ENCODE measurements at regions not wholly inside any gene's neighbourhood (a gene's known extent, or its start where the extent isn't known, plus 50 kb on each side); places are given as distances from the start of the nearest gene placed in this dataset.

GRCh38 chr6:155561257-155561965 is 105.8 kb upstream of the NOX3 start:
- Histone ChIP-seq H3K9me2 (ENCODE audit: insufficient read depth, low read length) (no peaks in the 10 kb centered on the region), H3F3A (ENCODE audit: insufficient read depth, low read length, poor library complexity, severe bottlenecking) (no peaks in the 10 kb centered on the region), H3K9me3 (ENCODE audit: low read length) (no peaks in the 10 kb centered on the region), H3K36me3 (ENCODE audit: insufficient read depth, low read length) (no peaks in the 10 kb centered on the region), H3K27ac (ENCODE audit: low read length) (no peak overlapping the region), H3K9ac (ENCODE audit: low read length) (no peak overlapping the region), H2AFZ (ENCODE audit: low read depth, low read length) (no peak overlapping the region), H3K4me2 (ENCODE audit: low read length) (no peak overlapping the region), H3K4me3 (ENCODE audit: low read length) (no peak overlapping the region), H3K27me3 (ENCODE audit: insufficient read depth, low read depth, low read length) (no peaks in the 10 kb centered on the region), H3K79me2 (replicated peaks; ENCODE audit: insufficient read depth, low read length) (no peaks in the 10 kb centered on the region), H4K20me1 (ENCODE audit: insufficient read depth) (no peaks in the 10 kb centered on the region)
- TF ChIP-seq RAD21 (conservative IDR thresholded peaks at IDR 0.05), result no peak
- no peak for TF ChIP-seq EP300 (conservative IDR thresholded peaks at IDR 0.05; ENCODE audit: poor library complexity, severe bottlenecking)

DNA sequence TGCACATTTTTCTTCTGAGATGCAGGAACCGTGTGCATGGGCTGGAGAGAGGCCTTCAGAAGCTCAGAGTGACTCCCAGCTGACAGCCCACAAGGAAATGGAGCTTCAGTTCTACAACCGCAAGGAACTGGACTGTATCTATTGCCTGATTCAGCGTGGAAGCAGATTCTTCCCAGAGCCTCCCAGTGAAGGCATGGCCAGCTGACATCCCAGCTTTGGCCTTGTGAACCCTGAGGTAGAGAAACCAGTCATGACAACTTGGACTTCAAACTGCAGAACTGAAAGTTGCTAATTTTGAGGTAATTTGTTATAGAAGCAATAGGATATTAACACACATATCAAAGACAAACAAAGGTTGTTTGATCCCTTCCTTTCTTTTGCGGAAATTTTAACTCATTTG is 94.3 kb upstream of the NOX3 start:
- Histone ChIP-seq H3K36me3 (ENCODE audit: insufficient read depth, low read length) (no peaks in the 10 kb centered on the region), H3K79me2 (replicated peaks; ENCODE audit: insufficient read depth, low read length) (no peaks in the 10 kb centered on the region), H3K27me3 (ENCODE audit: insufficient read depth, low read depth, low read length) (no peaks in the 10 kb centered on the region), H3K4me2 (ENCODE audit: low read length) (no peak overlapping the region), H3K27ac (ENCODE audit: low read length) (no peak overlapping the region), H3K9me3 (ENCODE audit: low read length) (no peaks in the 10 kb centered on the region), H2AFZ (ENCODE audit: low read depth, low read length) (no peak overlapping the region), H3K9ac (ENCODE audit: low read length) (no peak overlapping the region), H3K4me3 (ENCODE audit: low read length) (no peak overlapping the region), H3F3A (ENCODE audit: insufficient read depth, low read length, poor library complexity, severe bottlenecking) (no peaks in the 10 kb centered on the region), H3K9me2 (ENCODE audit: insufficient read depth, low read length) (no peaks in the 10 kb centered on the region), H4K20me1 (ENCODE audit: insufficient read depth) (no peaks in the 10 kb centered on the region)
- TF ChIP-seq EZH2 (IDR thresholded peaks at IDR 0.05; ENCODE audit: borderline replicate concordance, insufficient read depth, low read length, poor library complexity, severe bottlenecking) (no peak), RAD21 (conservative IDR thresholded peaks at IDR 0.05) (no peak), SMC3 (conservative IDR thresholded peaks at IDR 0.05; ENCODE audit: poor library complexity) (no peak), TAF1 (IDR thresholded peaks at IDR 0.05; ENCODE audit: low read depth) (no peak), EP300 (conservative IDR thresholded peaks at IDR 0.05; ENCODE audit: poor library complexity, severe bottlenecking) (no peak), MXI1 (conservative IDR thresholded peaks at IDR 0.05; ENCODE audit: poor library complexity, severe bottlenecking) (no peak), POLR2AphosphoS5 (IDR thresholded peaks at IDR 0.05) (no peak)
- TF ChIP-seq, protein P1, sequence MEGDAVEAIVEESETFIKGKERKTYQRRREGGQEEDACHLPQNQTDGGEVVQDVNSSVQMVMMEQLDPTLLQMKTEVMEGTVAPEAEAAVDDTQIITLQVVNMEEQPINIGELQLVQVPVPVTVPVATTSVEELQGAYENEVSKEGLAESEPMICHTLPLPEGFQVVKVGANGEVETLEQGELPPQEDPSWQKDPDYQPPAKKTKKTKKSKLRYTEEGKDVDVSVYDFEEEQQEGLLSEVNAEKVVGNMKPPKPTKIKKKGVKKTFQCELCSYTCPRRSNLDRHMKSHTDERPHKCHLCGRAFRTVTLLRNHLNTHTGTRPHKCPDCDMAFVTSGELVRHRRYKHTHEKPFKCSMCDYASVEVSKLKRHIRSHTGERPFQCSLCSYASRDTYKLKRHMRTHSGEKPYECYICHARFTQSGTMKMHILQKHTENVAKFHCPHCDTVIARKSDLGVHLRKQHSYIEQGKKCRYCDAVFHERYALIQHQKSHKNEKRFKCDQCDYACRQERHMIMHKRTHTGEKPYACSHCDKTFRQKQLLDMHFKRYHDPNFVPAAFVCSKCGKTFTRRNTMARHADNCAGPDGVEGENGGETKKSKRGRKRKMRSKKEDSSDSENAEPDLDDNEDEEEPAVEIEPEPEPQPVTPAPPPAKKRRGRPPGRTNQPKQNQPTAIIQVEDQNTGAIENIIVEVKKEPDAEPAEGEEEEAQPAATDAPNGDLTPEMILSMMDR (IDR thresholded peaks at IDR 0.05; ENCODE audit: poor library complexity, severe bottlenecking), result no peak
- TF ChIP-seq, protein P2, sequence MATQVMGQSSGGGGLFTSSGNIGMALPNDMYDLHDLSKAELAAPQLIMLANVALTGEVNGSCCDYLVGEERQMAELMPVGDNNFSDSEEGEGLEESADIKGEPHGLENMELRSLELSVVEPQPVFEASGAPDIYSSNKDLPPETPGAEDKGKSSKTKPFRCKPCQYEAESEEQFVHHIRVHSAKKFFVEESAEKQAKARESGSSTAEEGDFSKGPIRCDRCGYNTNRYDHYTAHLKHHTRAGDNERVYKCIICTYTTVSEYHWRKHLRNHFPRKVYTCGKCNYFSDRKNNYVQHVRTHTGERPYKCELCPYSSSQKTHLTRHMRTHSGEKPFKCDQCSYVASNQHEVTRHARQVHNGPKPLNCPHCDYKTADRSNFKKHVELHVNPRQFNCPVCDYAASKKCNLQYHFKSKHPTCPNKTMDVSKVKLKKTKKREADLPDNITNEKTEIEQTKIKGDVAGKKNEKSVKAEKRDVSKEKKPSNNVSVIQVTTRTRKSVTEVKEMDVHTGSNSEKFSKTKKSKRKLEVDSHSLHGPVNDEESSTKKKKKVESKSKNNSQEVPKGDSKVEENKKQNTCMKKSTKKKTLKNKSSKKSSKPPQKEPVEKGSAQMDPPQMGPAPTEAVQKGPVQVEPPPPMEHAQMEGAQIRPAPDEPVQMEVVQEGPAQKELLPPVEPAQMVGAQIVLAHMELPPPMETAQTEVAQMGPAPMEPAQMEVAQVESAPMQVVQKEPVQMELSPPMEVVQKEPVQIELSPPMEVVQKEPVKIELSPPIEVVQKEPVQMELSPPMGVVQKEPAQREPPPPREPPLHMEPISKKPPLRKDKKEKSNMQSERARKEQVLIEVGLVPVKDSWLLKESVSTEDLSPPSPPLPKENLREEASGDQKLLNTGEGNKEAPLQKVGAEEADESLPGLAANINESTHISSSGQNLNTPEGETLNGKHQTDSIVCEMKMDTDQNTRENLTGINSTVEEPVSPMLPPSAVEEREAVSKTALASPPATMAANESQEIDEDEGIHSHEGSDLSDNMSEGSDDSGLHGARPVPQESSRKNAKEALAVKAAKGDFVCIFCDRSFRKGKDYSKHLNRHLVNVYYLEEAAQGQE (IDR thresholded peaks at IDR 0.05; ENCODE audit: borderline replicate concordance), result no peak

All from neural cell (in vitro differentiated cells).